ENCODE measurements at regions not wholly inside any gene's neighbourhood (a gene's known extent, or its start where the extent isn't known, plus 50 kb on each side); places are given as distances from the start of the nearest gene placed in this dataset.

DNA sequence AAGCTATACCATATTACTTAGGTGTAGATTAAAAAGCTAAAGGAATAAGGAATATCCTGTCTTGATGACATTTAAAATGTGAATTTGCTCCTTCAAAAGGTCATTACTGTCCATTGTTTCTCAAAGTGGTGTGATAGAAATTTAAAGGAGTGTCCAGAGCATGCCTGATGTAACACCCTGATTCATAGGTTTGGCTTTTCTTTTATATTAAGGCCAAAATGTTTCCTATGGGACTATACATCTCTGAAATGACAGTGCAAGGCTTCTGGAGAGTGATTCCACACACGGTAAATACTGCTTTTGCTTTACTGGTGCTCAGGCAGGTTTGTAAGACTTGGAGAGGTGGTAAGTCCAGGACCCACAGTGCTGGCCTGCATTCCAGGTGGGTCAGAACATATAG lies 289.9 kb downstream of the RFC3 start:
- TF ChIP-seq CTCF (IDR thresholded peaks at IDR 0.05), result no peak
- TF ChIP-seq POLR2A (IDR thresholded peaks at IDR 0.05), result no peak

All from heart left ventricle (tissue), 13 donors.